GM21367 (cell line): ENCODE measurements at regions not wholly inside any gene's neighbourhood (a gene's known extent, or its start where the extent isn't known, plus 50 kb on each side); places are given as distances from the start of the nearest gene placed in this dataset.
"Not testable (repeated sequence)": the region's sequence is repeated elsewhere in the genome, so short reads cannot be mapped to it uniquely, and the experiment has no call there.

ENCODE experiments used
- ATAC-seq: cut with Tn5 transposase; IDR thresholded peaks from one replicate; pipeline ENCODE4 v1.9.1; 2021; ENCODE audit not compliant: unreplicated experiment

DNA sequence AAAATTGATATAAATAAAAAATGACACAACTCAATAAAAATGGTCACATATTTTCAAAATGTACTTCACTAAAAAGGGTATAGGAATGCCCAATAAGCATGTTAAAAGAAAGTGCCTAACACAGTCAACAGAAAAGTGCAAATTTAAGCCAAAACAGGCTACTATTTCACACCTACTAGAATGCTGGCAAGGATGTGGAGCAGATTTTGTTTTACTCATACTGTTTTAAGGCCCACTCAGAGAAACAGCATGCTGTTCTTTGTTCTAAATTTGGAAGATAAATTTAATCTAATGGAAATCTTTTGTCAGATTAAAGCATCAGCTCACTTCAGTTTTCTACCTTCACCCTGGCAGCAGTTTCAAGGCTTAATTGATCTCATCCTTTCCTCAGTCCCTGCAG is 576.8 kb upstream of the HS3ST1 start:
- no peak for ATAC-seq

DNA sequence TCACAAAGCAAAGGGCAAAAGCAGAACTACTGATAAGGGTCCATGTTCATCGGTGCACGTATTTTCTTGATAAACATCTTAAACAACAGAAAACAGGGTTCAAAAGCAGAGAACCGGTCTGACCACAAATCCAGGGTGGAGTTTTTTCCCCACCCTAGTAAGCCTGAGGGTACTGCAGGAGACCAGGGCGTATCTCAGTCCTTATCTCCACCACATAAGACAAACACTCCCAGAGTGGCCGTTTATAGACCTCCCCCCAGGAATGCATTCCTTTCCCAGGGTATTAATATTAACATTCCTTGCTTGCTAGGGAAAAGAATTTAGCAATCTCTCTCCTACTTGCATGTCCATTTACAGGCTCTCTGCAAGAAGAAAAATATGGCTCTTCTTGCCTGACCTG is 567.9 kb upstream of the HS3ST1 start:
- ATAC-seq, result not testable (repeated sequence)

DNA sequence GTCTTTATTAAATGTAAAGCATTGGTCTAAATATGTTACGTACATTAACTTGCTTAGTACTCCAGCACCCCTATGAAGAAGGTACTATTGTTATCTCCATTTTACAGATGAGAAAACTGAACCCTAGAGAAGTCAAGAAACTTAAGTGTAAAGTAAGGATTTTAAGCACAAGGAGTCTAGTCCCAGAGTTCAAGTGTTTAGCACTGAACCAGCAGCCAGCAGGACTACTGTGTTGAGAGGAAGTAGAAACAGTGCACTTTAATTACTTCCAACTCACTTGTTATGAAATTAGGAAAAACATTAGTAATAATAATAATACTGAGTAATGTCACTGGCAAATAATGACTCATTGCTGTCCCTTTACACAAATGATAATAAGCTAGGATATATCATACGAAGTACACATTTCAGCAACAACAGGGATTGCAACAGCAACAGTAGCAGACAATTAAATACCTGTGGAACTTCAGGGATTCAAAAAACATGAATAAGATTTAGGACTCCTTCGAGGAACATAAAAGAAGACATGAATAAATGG is 548.1 kb upstream of the HS3ST1 start:
- no peak for ATAC-seq

DNA sequence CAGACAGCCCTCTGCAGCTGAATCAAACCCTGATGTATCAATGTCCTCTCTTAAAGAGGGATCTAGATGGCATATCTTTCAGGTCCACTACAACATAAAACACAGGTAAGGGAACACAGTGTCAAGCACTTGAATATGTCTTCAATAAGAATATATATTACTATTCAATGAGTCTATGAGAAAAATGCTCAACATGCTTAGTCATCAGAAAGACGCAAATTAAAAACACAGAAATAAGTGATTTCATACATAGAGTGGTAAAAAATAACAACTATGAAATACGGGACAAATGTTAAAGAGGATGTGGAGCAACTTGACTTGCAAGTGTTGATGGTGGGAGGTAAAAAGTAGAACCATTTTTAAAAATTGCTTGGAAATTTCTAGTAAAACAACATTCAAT is 544.6 kb upstream of the HS3ST1 start:
- ATAC-seq, result no peak

DNA sequence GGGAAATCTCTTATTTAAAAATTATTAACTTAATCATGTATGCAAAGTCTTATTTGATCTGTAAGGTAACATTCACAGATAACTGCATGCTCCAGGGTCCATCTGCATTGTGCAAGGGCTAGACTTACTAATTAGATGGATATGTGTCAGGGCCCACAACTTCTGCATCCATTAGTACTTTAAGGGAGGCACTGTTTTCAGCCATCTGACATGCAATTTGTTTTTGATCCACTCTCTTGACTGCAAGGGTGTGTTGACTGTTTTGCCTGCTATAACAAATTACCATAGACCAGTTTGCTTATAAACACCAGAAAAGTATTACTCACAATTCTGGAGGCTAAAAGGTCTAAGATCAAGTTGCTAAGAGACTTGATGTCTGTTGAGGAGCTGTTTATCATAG is 542.1 kb upstream of the HS3ST1 start:
- ATAC-seq, result no peak

DNA sequence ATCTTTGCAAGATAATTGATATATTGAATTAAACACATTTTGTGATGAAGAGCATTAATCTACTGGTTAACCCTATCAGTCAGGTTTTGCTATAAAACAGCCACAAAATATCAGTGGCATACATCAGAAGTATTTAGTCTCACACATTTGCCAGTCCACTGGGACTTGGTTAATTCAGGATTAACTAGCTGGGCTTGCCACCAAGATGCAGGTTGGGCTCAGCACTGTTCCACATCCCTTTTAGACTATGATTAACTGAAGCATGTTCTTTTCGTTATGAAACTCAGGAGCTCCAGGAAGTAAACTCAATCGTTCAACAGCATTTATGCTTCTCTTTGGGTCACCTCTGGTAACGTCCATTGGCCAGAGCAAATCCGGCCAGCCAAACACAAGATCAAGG is 538.1 kb upstream of the HS3ST1 start:
- ATAC-seq, result no peak

DNA sequence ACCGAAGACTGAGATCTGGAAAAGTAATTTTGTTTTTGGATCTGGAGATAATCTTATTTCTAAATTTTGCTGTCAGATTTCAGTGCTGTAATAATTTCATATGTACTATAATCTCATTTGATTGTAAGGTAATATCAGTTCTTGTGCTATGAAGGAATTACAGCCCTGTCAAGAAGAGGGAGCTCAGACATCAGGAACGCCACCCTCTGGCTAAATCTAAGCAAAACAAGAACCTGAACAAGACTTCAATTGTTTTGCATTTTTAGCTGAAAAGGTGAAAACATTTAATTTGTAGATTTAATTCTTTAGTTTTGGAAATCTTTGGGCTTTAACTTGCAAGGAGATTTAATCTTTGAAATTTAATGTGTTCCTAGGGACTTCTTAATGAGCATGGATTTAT is 525.4 kb upstream of the HS3ST1 start:
- no peak for ATAC-seq

DNA sequence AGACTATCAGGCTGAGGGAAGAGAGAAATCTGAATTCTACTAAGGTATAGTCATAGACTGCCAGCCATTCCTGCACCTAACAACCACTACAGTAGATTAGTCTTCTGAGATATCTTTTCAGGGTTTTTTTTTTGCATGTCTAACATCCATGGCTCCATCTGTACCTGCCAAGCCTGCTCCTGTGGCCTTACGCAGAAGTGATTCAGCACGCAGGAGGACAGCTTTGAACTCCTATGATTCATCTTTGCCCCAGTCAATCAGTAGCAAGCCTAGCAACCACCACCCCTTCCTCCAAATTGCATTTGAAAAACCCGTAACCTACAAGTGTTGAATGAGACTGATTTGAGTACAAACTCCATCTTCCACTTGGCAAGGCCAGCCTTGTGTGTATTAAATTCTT is 520.7 kb upstream of the HS3ST1 start:
- ATAC-seq, result no peak

DNA sequence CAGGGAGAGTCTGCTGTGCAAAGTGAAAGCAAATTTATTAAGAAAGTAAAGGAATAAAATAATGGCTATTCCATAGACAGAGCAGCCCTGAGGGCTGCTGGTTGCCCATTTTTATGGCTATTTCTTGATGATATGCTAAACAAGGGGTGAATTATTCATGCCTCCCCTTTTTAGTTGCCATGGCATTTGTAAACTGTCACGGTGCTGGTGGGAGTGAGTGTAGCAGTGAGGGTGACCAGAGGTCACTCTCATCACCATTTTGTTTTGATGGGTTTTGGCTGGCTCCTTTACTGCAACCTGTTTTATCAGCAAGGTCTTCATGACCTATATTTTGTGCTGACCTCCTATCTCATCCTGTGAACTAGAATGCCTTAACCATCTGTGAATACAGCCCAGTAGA is 518.9 kb upstream of the HS3ST1 start:
- ATAC-seq, result not testable (repeated sequence)

DNA sequence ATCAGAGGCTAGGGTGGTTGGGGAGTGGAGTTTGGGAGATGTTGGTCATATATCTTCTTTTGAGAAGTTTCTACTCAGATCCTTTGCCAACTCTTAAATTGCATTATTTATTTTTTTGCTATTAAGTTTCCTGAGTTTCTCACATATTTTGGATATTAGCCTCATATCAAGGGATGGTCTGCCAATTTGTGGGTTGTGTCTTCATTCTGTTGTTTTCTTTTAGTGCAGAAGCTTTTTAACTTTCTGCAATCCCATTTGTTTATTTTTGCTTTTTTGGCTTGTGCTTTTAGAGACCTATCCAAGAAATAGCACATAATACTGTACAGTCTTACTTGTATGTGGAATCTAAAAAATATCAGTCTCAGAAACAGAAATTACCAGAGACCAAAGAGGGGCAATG is 509.2 kb upstream of the HS3ST1 start:
- ATAC-seq, result no peak

DNA sequence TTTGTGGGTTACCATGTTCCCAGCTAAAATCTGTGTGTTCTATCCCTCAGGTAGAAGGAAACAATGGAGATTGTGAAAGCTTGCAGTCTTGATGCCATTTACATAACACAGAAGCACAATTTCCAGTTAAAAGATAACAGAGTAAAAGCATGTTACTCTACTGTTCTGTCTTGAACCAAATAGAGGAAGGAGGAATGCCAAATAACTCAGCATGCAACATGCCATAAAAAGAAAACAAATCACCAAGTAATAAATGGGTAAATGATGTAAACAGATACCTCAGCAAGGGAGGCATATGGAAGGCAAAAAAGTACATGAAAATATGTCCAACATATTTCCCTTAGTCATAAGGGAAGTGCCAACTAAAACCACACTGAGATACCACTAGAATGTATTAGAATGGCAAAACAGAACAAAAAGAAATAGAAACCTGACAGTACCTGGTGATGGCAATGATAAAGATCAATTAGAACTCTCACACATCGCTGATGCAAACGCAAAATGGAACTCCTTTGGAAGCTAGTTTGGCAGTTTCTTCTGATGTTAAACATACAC is 502.6 kb upstream of the HS3ST1 start:
- ATAC-seq, result no peak

DNA sequence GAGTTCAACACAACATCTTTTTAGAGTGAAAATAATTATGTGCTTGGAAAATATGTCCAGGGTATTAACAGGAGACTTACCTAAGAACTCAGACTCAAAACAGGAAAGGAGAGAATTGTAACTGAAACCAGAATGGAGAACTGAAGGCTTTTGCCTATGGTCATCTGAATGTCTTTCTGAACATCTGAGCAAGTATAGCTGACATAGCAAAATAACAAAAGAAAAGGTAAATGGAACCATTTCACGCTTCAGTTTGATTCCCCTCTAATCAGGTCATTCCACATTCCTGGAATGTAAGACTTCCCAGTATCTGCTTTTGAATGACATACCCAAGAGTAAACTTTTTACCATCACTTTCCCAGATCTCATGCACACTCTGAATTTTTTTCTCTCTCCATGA is 500.4 kb upstream of the HS3ST1 start:
- no peak for ATAC-seq

DNA sequence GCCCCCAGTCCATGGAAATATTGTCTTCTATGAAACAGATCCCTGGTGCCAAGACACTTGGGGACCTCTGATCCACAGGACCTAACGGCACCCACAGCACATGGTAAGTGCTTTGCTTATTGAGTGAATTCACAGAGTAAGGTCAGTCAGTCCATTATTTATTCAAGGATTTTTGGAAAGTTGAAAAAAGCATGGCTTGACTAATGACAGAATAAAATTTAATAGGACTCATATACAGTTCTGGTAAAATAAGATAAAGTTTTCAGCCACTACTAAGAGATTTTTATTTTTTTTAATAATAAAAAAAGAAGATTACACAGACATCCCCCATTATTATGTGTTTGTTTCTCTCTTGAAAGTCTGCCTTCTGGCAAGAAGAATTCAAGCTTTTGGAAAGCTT is 490.6 kb upstream of the HS3ST1 start:
- ATAC-seq, result no peak

DNA sequence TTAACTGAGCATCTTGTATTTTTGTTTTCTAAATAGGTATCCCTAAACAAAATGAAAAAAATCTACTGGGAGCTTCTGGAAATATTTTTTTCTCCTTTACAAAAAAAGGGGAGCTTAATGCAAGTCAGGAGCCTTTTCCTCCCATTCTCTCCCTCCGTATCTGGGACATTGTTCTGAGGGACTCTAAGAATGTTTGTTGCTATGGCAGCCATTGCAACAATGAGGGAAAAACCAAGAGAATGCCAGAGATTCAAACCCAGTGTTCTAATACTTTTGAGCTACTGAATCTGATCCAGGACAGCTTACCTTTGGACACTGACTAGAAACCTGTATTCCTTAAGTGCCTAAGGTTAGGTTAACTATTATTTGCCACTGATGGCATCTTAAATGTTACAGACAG is 485.7 kb upstream of the HS3ST1 start:
- ATAC-seq, result no peak

DNA sequence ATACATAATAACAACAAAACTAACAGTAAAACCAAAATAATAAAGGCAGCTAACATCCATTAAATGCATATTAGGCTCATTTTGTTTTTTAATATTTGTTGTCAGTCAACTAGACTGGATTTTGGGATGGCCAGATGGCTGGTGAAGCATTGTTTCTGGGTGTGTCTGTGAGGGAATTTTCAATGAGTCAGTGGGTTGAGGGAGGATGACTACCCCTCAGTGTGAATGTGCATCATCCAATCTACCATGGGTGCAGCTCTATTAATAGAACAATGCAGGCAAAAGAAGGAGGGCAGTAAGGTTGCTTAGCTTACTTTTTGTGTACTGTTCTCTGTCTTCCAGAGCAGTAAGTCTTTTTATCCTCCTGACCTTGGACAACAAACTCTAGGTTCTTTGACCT is 484.2 kb upstream of the HS3ST1 start:
- no peak for ATAC-seq

DNA sequence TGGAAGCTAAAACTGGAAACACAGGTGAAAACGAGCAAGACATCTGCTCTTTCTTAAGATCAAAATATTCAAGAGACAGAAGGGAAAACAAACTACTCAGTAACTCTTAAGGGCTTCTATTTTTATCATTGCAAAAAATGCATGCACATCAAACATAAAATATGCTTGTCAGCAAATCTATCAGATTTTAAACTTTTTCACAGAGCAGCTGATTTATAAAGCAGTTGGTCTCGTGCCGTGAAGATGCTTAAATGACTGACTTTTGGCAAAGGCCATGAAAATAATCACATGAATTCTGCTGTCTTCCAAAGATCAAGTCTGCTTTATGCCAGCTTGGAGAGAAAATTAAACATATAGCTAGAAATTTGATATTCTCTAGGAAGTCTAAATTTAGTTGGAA is 482.1 kb upstream of the HS3ST1 start:
- no peak for ATAC-seq

DNA sequence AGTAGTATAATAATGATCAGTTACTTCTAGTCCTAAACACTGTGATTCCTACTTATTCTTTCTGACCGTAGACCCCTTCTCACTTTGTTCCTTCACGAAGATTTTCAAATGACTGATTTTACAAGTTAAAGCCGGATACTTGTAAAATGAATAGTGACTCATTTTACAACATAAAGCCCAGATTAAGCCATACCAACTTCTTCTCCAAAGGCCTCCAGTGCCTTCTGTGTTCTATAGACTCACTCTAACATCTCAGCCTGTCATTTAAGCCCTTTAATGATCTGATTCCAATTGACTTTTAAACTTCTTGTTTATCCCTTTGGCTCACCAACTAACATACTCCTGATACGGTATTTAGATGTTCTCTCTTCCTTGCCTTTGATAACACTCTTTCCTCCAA is 480.0 kb upstream of the HS3ST1 start:
- no peak for ATAC-seq

DNA sequence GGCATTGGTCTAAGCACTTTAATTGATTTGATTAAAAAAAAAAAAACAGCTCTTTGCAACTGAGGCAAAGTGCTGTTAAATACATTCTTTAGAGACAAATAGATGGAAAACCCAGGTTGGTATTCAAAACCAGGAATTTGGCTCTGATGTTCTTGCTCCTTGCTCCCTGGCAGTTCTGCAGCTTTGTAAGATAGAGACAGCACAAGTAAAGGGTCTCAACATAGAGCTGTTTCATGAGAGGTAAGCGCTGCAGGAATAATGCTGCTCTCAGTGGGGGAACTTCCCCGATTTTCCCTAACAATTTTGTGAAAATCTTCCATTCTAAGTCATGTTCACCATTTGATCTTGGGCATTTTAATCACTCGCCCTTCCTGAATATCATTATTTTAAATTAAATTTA is 479.5 kb upstream of the HS3ST1 start:
- ATAC-seq, result no peak

DNA sequence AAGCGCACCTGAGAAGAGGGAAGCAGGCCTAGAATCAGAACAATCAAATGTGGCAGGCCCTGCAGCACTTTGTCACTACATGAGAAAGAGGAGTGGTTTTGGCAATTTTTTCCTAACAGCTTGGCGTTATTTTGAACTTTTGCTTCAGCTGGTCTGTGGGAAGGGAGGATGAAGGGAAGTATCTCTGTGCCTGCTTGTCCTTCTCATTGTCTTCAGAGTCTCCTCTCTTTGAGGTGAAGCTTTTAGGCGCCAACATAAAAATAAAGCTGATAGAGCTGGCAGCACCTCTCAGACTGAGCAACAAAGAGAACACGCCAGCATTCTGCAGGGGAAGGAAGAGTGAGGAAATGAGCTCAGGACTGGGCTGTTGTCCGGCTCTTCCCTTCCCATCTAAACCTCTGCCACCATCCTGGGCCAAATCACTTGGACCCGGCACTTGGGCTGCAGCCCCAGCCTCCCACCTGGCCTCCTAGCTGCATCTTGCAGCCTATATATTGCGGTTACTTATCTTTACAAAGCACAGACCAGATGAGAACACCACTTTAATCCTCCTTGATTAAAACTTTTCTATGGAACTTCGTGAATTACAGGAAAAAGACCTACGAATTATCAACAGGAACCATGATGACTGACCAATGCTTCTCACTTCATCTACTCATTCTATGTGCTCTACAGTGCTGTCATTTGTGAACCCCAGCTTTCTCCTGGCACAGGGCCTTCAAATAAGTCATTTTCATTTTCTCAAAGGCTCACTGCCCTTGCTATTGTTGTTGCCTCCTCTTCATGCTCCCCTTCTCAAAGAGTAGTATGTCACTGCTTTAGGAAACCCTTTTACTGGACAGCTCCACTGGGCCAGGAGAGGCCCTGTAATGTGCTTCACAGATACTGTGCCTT is 476.4 kb upstream of the HS3ST1 start:
- ATAC-seq, result no peak

DNA sequence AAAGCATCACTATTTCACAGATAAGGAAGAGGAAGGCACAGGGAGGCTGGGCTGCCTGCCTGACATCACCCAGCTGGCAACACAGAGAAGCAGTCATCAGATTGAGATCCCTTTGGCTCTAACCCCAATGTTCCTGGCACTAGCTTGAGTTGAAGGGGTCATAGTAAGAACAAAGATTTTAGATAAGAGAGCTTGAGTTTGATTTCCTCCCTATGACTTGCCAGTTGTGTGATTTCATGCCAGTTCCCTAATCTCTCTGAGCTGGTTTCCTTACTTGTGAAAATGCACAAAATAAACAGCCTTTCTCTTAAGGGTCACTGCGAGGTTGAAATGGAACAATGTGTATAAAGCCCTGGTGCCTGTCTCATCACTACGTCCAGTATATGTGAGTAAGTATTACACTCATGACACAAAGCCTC is 475.4 kb upstream of the HS3ST1 start:
- no peak for ATAC-seq

DNA sequence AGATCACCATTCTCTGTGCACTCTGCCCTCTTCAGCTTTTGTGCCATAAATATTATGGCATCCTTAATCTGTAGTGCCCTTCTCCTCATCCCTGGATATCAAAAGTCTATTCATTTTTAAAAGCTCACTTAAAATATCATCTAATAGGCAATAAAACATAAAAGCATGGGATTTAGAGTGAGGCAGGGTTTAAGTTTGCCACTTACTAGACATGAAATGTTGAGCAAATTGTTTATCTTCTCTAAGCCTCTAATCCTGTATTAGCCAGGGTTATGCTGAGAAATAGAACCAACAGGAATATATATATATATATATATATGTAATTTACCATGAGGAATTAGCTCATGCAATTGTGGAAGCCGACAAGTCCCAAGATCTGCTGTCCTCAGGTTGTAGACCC is 472.4 kb upstream of the HS3ST1 start:
- ATAC-seq, result no peak

DNA sequence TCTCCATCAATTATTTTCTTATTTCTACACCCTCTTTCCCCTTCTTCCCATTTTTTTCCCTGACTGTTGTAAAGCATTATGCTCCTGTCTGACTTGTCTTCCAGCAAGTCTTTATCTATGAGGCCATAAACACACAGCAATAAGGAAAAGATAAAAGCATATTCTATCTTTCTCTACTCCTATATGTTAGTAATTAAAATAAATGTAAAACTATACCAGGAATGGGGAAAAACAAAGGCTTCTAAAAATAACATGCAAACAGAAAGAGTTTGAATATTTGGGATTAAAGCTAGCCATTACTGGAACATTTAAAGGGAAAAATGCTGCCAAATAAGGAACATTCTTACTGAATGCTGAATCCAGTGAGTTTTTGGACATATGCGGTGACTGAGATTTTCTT is 471.7 kb upstream of the HS3ST1 start:
- no peak for ATAC-seq

DNA sequence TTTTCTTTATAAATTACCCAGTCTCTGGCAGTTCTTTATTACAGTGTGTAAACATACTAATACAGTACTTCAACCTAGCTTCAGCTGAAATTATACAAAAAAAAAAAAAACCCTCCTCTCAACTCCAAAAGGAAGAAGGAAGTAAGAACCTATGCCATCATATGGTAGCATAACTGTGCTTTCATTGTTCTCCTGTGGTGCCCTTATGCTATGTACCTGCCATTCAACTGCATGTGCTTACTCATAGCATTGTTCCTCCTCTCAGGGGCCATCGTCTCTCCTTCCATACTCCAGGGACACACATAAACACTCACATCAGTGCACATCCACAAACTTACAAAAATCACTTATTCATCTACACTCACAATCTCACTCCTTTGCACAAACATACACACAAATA is 470.1 kb upstream of the HS3ST1 start:
- ATAC-seq, result no peak
